Kidney epithelial cell (primary cell): ENCODE measurements at regions not wholly inside any gene's neighbourhood (a gene's known extent, or its start where the extent isn't known, plus 50 kb on each side); places are given as distances from the start of the nearest gene placed in this dataset.

Experiments used
- DNase-seq: peaks from one replicate; pipeline ENCODE4 v3.0.0-alpha.2; 2010; ENCODE audit warnings: low read depth
- H3K27me3 ChIP-seq: 2 replicates; pipeline ENCODE4 v1.6.0; 2011; ENCODE audit warnings: low read length; ENCODE audit not compliant: control insufficient read depth, insufficient read depth
- H3K36me3 ChIP-seq: 2 replicates; pipeline ENCODE4 v1.5.1; 2011; ENCODE audit warnings: low read length; ENCODE audit not compliant: control insufficient read depth, insufficient read depth
- H3K4me3 ChIP-seq: 2 replicates; pipeline ENCODE4 v1.5.1; 2011; ENCODE audit warnings: low read depth, mild to moderate bottlenecking, control low read depth, low read length
- TF ChIP-seq, protein P1 (sequence below): IDR thresholded peaks from 2 replicates; pipeline ENCODE4 v1.5.1; 2011; ENCODE audit warnings: mild to moderate bottlenecking, moderate library complexity, low read length, control low read depth, inconsistent platforms; ENCODE audit not compliant: insufficient read depth, poor library complexity, severe bottlenecking

DNA sequence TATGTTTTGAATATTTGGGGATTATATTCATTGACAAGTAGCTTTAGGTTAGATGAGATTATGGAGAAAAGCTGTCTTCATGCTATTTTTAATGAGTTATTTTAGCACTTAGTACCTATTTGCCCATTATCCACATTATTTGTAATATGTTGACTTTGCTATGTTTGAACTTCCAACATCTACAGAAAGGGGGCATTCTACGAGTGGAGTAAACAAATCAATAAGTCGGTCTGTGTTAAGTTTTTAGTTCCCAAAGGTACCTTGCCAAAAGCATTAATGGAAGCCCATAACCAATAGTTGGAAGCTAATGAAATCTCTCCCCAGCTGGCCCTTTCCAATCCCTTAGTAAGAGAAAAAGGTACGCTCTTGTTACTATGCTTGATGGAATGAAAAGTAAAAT lies 250.0 kb upstream of the E2F7 start:
- TF ChIP-seq, protein P1, sequence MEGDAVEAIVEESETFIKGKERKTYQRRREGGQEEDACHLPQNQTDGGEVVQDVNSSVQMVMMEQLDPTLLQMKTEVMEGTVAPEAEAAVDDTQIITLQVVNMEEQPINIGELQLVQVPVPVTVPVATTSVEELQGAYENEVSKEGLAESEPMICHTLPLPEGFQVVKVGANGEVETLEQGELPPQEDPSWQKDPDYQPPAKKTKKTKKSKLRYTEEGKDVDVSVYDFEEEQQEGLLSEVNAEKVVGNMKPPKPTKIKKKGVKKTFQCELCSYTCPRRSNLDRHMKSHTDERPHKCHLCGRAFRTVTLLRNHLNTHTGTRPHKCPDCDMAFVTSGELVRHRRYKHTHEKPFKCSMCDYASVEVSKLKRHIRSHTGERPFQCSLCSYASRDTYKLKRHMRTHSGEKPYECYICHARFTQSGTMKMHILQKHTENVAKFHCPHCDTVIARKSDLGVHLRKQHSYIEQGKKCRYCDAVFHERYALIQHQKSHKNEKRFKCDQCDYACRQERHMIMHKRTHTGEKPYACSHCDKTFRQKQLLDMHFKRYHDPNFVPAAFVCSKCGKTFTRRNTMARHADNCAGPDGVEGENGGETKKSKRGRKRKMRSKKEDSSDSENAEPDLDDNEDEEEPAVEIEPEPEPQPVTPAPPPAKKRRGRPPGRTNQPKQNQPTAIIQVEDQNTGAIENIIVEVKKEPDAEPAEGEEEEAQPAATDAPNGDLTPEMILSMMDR, result no peak
- Histone ChIP-seq H3K4me3 (no peak overlapping the region), H3K36me3 (no peaks in the 10 kb centered on the region), H3K27me3 (no peaks in the 10 kb centered on the region)
- DNase-seq, result no peak

DNA sequence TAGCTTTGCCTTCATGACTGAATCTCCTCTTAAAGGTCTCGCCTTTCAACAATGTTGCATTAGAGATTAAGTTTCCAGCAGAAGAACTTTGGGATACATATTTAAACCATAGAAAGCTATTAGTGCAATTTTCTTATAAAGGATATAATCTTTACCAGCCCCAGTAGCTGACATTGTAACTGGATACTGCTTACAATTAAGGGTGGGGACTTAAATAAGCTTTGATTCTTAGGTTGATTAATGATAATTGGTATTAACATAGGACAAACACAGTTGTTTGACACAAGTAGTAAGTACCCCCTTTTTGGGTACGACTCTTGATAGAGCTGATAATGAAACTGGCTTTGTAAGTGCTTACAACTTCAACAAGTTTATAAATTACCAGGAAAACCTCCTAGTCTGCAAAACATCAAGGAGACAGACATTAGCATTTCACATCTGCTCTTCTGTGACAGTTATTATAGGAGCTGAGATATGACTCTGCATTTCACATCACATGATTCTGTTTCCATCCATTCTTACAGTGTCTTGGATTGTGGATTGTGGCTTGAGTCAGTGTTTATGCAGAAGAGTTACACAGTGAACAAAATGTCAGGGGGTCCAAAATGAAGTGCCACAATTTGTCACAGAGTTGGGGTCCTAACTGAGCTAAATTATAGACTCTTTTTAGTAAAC lies 249.1 kb upstream of the E2F7 start:
- Histone ChIP-seq H3K4me3 (no peak overlapping the region), H3K27me3 (no peaks in the 10 kb centered on the region), H3K36me3 (no peaks in the 10 kb centered on the region)
- no peak for DNase-seq
- TF ChIP-seq, protein P1, result no peak

DNA sequence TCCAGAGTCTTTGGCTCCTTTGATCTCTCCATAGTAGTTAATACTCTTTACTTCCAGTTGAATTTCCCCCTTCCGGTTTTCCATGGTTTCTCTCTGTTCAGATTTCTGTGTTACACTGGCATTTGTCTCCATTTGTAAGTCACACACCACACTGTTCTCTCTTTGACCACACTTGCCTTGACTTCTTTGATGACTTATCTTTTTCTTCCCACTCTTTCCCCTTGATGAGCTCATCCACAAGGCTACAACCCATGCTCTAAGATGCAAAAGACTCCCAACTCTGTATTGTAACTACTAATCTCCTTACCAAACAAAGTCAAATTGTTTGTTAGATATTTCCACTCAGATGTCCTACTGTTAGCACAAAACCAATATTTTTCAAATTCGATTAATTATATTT lies 242.7 kb upstream of the E2F7 start:
- DNase-seq, result no peak
- Histone ChIP-seq H3K4me3 (no peak overlapping the region), H3K36me3 (no peaks in the 10 kb centered on the region), H3K27me3 (no peaks in the 10 kb centered on the region)
- TF ChIP-seq, protein P1, result no peak

DNA sequence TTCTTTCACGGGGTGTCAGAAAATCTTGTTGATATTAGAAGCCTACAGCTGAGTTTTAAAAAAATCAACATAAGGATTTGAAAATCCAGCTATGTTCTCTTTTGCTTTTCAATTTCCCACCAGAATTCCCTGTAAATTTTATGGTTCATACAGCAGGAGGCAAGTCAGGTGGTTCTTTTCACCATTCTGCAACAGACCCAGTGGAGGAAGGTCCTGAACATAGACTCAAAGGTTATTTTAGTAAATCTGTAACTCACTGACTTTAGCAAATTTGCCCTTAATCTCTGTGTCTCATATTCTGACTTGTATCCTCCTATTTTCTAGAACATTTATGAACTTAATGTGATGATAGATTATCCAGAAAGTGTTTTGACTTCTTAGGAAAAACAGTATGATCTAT lies 235.4 kb upstream of the E2F7 start:
- Histone ChIP-seq H3K4me3 (no peak overlapping the region), H3K36me3 (no peaks in the 10 kb centered on the region), H3K27me3 (no peaks in the 10 kb centered on the region)
- no peak for DNase-seq
- TF ChIP-seq, protein P1, result no peak

DNA sequence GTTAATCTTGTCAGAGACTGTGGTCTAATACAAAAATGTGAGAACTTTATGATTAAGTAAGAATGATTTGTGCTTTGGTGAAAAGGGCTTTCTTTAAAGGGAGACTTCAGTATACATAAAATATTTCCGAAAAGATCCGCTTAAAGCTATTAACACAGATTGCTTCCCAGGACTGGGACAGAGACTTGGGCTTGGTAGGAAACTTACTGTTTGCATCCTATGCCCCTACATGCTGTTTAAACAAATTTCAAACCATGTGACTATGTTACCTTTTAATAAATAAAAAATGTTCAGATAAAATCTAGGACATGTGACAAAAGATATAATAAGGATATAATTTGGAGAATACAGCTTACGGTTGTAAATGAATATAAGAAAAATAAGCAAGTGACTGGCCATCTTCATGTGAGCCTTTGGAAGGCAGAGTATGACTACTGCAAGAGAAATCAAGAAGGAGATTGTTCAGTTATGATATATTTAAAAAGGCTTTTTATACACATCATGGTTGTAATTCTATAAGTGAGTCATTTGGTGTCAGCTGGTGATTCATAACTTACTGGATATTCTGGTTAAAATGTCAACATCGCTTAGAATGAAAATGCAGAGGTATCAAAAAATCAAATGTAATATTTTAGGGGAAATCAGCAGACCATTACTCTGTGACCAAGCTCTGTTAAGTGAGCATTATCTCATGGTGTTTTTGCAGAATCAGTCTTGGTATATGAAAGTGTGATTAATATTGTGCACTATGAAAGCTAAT lies 234.7 kb upstream of the E2F7 start:
- Histone ChIP-seq H3K36me3 (no peaks in the 10 kb centered on the region), H3K27me3 (no peaks in the 10 kb centered on the region), H3K4me3 (no peak overlapping the region)
- no peak for DNase-seq
- TF ChIP-seq, protein P1, result no peak

DNA sequence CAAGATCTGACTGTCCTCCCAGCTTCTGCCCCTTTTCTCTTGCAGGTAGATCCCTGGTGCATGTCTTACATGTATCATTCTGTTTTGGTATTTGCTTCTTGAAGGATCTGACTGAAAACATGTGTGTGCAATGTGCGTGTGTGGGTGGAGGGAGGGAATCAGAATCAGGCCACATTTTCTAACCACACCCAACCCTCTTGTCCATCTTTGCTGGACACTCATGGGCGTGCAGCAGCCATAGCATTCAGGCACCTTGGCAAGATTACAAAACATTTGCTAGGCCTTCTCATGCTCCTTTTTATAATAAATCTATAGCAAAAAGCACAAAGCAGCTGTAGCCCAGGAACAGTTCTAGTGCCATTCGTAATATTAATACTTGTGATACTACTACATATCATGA lies 233.6 kb upstream of the E2F7 start:
- TF ChIP-seq, protein P1, result no peak
- H3K27me3 ChIP-seq, result no peaks in the 10 kb centered on the region
- no peak for DNase-seq
- H3K36me3 ChIP-seq, result no peaks in the 10 kb centered on the region
- H3K4me3 ChIP-seq, result no peak overlapping the region
